Thyroid gland (tissue), 4 donors: ENCODE measurements at regions not wholly inside any gene's neighbourhood (a gene's known extent, or its start where the extent isn't known, plus 50 kb on each side); places are given as distances from the start of the nearest gene placed in this dataset.

Experiments
- CTCF ChIP-seq, 6 experiments: fragments of 200-600 bp in 3 of 6; fragments of 450-650 bp in 3 of 6; sonication (generic) in 3 of 6; IDR thresholded peaks; one replicate each; pipeline ENCODE4 v1.5.1; 2016 to 2019; ENCODE audit warnings: antibody characterized with exemption in 6 of 6, mild to moderate bottlenecking in 2 of 6, inconsistent platforms in 1 of 6, moderate library complexity in 1 of 6
- POLR2A ChIP-seq, 2 donors: fragments of 450-650 bp; IDR thresholded peaks; one replicate each; pipeline ENCODE4 v1.6.1; 2017; ENCODE audit warnings: antibody characterized with exemption in 2 of 2, mild to moderate bottlenecking in 2 of 2, moderate library complexity in 1 of 2

GRCh38 chr4:174135936-174136406 is 147.5 kb downstream of the FBXO8 start:
- TF ChIP-seq CTCF (IDR thresholded peaks at IDR 0.05) (no peak), POLR2A (IDR thresholded peaks at IDR 0.05) (no peak)
